ENCODE measurements at regions not wholly inside any gene's neighbourhood (a gene's known extent, or its start where the extent isn't known, plus 50 kb on each side); places are given as distances from the start of the nearest gene placed in this dataset.

DNA sequence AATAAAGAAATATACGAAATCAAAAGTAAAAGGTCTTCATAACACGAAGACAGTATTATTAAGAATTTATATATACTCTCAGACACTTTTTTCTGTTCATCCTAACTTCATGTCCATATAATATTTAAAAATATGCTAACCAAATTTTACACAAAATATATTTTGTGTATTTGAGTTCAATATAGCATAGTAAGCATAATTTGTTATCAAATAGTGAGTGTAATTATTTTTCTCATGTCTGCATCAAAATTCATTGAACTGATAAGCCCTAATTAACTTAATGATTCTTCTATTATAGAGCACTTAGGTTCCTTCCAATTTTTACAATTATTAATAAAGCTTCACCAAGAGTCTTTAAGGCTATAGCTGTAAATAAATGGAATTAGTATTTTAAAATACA lies 99.7 kb upstream of the SYT1 start:
- TF ChIP-seq CTCF (IDR thresholded peaks at IDR 0.05) (no peak), POLR2A (IDR thresholded peaks at IDR 0.05) (no peak)

Data from suprapubic skin (tissue), 3 donors.